B cell (primary cell): ENCODE measurements at regions not wholly inside any gene's neighbourhood (a gene's known extent, or its start where the extent isn't known, plus 50 kb on each side); places are given as distances from the start of the nearest gene placed in this dataset.

ENCODE experiments used
- CTCF ChIP-seq: fragments of 200-600 bp; IDR thresholded peaks from one replicate; pipeline ENCODE4 v1.8.0; 2022; ENCODE audit warnings: antibody characterized with exemption, mild to moderate bottlenecking
- EZH2 ChIP-seq: IDR thresholded peaks from 2 replicates; pipeline ENCODE4 v1.6.1; 2012; ENCODE audit warnings: borderline replicate concordance, low read depth, mild to moderate bottlenecking, moderate library complexity, low read length; ENCODE audit not compliant: insufficient read depth, poor library complexity, severe bottlenecking

DNA sequence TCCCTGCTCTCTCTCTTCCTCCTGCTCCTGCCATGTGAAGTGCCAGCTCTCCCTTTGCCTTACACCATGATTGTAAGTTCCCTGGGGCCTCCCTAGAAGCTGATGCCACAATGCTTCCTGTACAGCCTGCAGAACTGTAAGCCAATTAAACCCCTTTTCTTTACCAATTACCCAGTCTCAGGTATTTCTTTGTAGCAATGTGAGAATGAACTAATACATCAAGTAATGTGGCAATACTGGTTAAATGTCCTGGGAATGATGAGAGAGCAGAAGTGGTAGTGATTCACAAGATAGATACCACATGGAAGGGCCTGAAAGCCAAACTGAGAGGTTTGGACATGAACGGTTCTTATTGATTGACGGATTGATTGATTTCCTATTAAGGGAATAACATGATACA, 62.6 kb upstream of the IL12B start:
- no peak for TF ChIP-seq EZH2
- TF ChIP-seq CTCF, result no peak
